ENCODE measurements at regions not wholly inside any gene's neighbourhood (a gene's known extent, or its start where the extent isn't known, plus 50 kb on each side); places are given as distances from the start of the nearest gene placed in this dataset.
"Not testable (repeated sequence)": the region's sequence is repeated elsewhere in the genome, so short reads cannot be mapped to it uniquely, and the experiment has no call there.

GRCh38 chr16:26830428-26831127 lies 236.1 kb upstream of the C16orf82 start:
- DNase-seq, result peak in 2 of 5 donors; percentile 27 to 29
- intact Hi-C loops (cut with DNase I), result no loop called here
- H3K27me3 ChIP-seq, result peaks cover 0 to 16% (median 0%) of the 10 kb centered on the region in 9 donors
- H3K4me1 ChIP-seq, result no peaks in the 10 kb centered on the region
- no peak overlapping the region for H3K27ac ChIP-seq
- 38 to 49% (median 42%) methylated on average over 5 of the region's 5 CpGs for WGBS, 4 donors
- no peak overlapping the region for H3K4me3 ChIP-seq
- ATAC-seq, result peak in 1 of 4 donors; percentile 16
- H3K36me3 ChIP-seq, result no peaks in the 10 kb centered on the region
- TF ChIP-seq POLR2A (IDR thresholded peaks at IDR 0.05) (no peak), CTCF (IDR thresholded peaks at IDR 0.05) (no peak)
- peaks cover 0 to 6% (median 0%) of the 10 kb centered on the region in 12 donors for H3K9me3 ChIP-seq

- WGBS, 4 donors, result 92 to 96% (median 95%) methylated on average over 14 to 31 of the region's 31 CpGs
- H3K27ac ChIP-seq; H3K36me3 ChIP-seq; H3K9me3 ChIP-seq; ATAC-seq; H3K4me3 ChIP-seq; H3K4me1 ChIP-seq; intact Hi-C loops (cut with DNase I); DNase-seq; H3K27me3 ChIP-seq: not testable (repeated sequence)
Observed at GRCh38 chr16:26836114-26836513, 230.6 kb upstream of the C16orf82 start.

GRCh38 chr16:26838931-26839330 lies 227.8 kb upstream of the C16orf82 start:
- WGBS, 4 donors, result 80 to 83% (median 81%) methylated on average over 6 of the region's 6 CpGs
- H3K9me3 ChIP-seq, result peaks cover 0 to 7% (median 0%) of the 10 kb centered on the region in 12 donors
- H3K4me1 ChIP-seq, result no peaks in the 10 kb centered on the region
- no peaks in the 10 kb centered on the region for H3K27me3 ChIP-seq
- no peaks in the 10 kb centered on the region for H3K36me3 ChIP-seq
- TF ChIP-seq CTCF (IDR thresholded peaks at IDR 0.05), result no peak
- H3K27ac ChIP-seq, result no peak overlapping the region
- DNase-seq, result no peak
- no peak for ATAC-seq
- no peak overlapping the region for H3K4me3 ChIP-seq
- intact Hi-C loops (cut with DNase I), result no loop called here

GRCh38 chr16:26840691-26841090 lies 226.0 kb upstream of the C16orf82 start:
- H3K27ac ChIP-seq, result no peak overlapping the region
- WGBS, 4 donors, result 81 to 87% (median 83%) methylated on average over 7 of the region's 7 CpGs
- no peak for ATAC-seq
- TF ChIP-seq CTCF (IDR thresholded peaks at IDR 0.05), result no peak
- no peak for TF ChIP-seq POLR2A (IDR thresholded peaks at IDR 0.05)
- intact Hi-C loops (cut with DNase I), result no loop called here
- no peaks in the 10 kb centered on the region for H3K4me1 ChIP-seq
- peaks cover 0 to 7% (median 0%) of the 10 kb centered on the region in 12 donors for H3K9me3 ChIP-seq
- no peaks in the 10 kb centered on the region for H3K27me3 ChIP-seq
- no peak overlapping the region for H3K4me3 ChIP-seq
- H3K36me3 ChIP-seq, result no peaks in the 10 kb centered on the region
- DNase-seq, result no peak

- intact Hi-C loops (cut with DNase I), result no loop called here
- ATAC-seq (no peak), DNase-seq (no peak)
- no peaks in the 10 kb centered on the region for H3K4me1 ChIP-seq
- 67 to 76% (median 73%) methylated on average over 4 of the region's 4 CpGs for WGBS, 4 donors
- no peaks in the 10 kb centered on the region for H3K27me3 ChIP-seq
- H3K36me3 ChIP-seq, result no peaks in the 10 kb centered on the region
- no peak overlapping the region for H3K4me3 ChIP-seq
- TF ChIP-seq CTCF (IDR thresholded peaks at IDR 0.05), result no peak
- no peak for TF ChIP-seq POLR2A (IDR thresholded peaks at IDR 0.05)
- H3K27ac ChIP-seq, result no peak overlapping the region
- peaks cover 0 to 17% (median 6%) of the 10 kb centered on the region in 12 donors for H3K9me3 ChIP-seq
Observed at GRCh38 chr16:26856271-26856670, 210.5 kb upstream of the C16orf82 start.

Measured in heart left ventricle (tissue), 16 donors.